IPS-18a (cell line): ENCODE measurements at regions not wholly inside any gene's neighbourhood (a gene's known extent, or its start where the extent isn't known, plus 50 kb on each side); places are given as distances from the start of the nearest gene placed in this dataset.
"Not testable (repeated sequence)": the region's sequence is repeated elsewhere in the genome, so short reads cannot be mapped to it uniquely, and the experiment has no call there.

Experiments used
- H3K27ac ChIP-seq: one replicate; pipeline ENCODE4 v1.5.1; 2013; ENCODE audit warnings: low read length
- H3K27me3 ChIP-seq: one replicate; pipeline ENCODE4 v1.6.1; 2013; ENCODE audit warnings: mild to moderate bottlenecking, low read length; ENCODE audit not compliant: control insufficient read depth, insufficient read depth
- H3K36me3 ChIP-seq: one replicate; pipeline ENCODE4 v1.6.1; 2013; ENCODE audit warnings: low read depth, low read length; ENCODE audit not compliant: control insufficient read depth
- H3K4me1 ChIP-seq: one replicate; pipeline ENCODE4 v1.6.1; 2013; ENCODE audit warnings: low read depth, low read length; ENCODE audit not compliant: control insufficient read depth
- H3K4me3 ChIP-seq: one replicate; pipeline ENCODE4 v1.5.1; 2013; ENCODE audit warnings: low read length
- H3K9ac ChIP-seq: one replicate; pipeline ENCODE4 v1.6.1; 2013; ENCODE audit warnings: mild to moderate bottlenecking, low read length, moderate library complexity
- H3K9me3 ChIP-seq: one replicate; pipeline ENCODE4 v1.6.1; 2013; ENCODE audit warnings: low read depth, low read length; ENCODE audit not compliant: control insufficient read depth

DNA sequence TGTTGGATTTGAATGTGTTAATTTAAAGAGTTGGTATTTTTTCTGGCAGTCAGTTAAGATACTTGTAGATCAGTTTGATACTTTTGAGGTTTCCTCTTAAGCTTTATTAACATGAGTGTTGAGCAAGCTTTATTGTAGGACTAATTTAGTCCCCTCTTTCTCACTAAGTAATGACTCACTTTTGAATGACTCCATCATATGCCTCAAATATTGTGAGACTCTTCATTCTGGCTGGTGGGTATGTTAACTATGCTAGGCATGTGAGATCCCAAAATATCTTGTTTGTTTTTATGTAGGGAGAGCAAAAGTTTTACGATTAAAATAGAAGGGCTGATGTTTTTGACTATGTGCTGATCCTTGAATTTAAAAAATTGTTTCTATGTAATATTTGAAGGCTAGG is 355.7 kb downstream of the IZUMO3 start:
- H3K9me3 ChIP-seq: peaks cover 2% of the 10 kb centered on the region
- no peaks in the 10 kb centered on the region for H3K4me1 ChIP-seq
- no peak overlapping the region for H3K27ac ChIP-seq
- H3K27me3 ChIP-seq: no peaks in the 10 kb centered on the region
- no peak overlapping the region for H3K4me3 ChIP-seq
- no peak overlapping the region for H3K9ac ChIP-seq
- H3K36me3 ChIP-seq: no peaks in the 10 kb centered on the region

DNA sequence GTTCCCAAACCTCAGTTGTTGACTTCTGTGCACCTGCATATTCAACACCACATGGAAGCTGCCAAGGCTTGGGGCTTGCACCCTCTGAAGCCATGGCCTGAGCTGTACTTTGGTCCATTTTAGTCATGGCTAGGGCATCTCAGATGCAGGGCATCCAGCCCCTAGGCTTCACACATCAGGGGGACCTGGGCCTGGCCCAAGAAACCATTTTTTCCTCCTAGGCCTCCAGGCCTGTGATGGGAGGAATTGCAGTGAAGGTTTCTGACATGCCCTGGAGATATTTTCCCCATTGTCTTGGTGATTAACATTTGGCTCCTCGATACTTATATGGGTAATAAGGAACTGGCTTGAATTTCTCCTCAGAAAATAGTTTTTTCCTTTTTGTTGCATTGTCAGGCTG is 354.5 kb upstream of the ELAVL2 start:
- not testable (repeated sequence) for H3K27ac ChIP-seq, H3K4me1 ChIP-seq, H3K9ac ChIP-seq, H3K4me3 ChIP-seq, H3K36me3 ChIP-seq, H3K27me3 ChIP-seq
- H3K9me3 ChIP-seq: peaks cover 22% of the 10 kb centered on the region

DNA sequence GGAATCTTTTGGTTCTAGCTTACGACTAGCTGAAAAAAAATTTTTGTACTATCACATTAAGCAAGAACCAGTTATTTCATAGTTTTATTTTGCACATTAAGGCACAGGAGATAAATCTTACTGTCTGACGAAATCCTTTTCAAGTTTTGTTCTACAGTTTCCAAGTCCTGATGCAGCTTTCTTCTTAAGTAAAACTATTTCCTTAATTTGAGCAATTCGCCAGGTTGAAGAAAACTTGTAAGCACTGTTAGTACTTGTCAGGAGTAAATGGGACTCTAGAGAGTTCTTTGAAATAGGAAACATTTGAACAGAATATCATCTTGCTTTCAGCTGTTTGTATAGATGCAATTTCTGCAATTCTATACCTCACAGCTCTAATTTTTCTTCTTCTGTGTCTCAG is 318.8 kb upstream of the ELAVL2 start:
- H3K27me3 ChIP-seq: no peaks in the 10 kb centered on the region
- H3K4me1 ChIP-seq: no peaks in the 10 kb centered on the region
- H3K27ac ChIP-seq: no peak overlapping the region
- no peaks in the 10 kb centered on the region for H3K36me3 ChIP-seq
- H3K4me3 ChIP-seq: no peak overlapping the region
- H3K9me3 ChIP-seq: no peaks in the 10 kb centered on the region
- H3K9ac ChIP-seq: no peak overlapping the region

DNA sequence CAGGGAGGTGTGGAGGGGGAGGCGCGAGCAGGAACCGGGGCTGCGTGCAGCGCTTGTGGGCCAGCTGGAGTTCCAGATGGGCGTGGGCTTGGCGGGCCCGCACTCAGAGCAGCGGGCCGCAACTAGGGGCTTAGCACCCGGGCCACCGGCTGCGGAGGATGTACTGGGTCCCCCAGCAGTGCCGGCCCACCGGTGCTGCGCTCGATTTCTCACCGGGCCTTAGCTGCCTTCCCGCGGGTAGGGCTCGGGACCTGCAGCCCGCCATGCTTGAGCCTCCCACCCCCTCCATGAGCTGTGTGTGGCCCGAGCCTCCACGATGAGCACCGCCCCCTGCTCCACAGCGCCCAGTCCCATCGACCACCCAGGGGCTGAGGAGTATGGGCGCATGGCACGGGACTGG is 309.0 kb upstream of the ELAVL2 start:
- not testable (repeated sequence) for H3K4me3 ChIP-seq, H3K4me1 ChIP-seq, H3K36me3 ChIP-seq, H3K27me3 ChIP-seq, H3K9me3 ChIP-seq, H3K27ac ChIP-seq, H3K9ac ChIP-seq

DNA sequence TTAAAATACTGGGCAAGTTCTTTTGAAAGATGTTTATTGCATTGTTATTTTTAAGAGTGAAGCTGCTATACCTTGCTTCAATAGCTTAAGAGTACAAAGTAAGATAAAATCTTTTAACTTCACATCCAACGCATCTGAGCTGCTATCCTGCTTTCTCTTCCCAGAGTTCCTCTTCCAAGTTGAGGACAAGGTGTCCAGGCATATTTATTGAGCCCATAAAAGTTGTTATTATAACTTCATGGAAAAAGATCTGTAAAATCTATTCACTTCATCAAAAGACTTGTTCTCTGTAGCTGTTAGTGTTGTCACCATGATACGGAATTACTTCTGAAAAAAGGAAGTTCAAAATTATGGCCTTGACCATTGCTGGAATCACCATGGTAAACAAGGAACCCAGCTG is 306.2 kb upstream of the ELAVL2 start:
- Histone ChIP-seq H3K9ac (no peak overlapping the region), H3K9me3 (no peaks in the 10 kb centered on the region), H3K27me3 (no peaks in the 10 kb centered on the region), H3K36me3 (no peaks in the 10 kb centered on the region), H3K27ac (no peak overlapping the region), H3K4me3 (no peak overlapping the region), H3K4me1 (no peaks in the 10 kb centered on the region)

DNA sequence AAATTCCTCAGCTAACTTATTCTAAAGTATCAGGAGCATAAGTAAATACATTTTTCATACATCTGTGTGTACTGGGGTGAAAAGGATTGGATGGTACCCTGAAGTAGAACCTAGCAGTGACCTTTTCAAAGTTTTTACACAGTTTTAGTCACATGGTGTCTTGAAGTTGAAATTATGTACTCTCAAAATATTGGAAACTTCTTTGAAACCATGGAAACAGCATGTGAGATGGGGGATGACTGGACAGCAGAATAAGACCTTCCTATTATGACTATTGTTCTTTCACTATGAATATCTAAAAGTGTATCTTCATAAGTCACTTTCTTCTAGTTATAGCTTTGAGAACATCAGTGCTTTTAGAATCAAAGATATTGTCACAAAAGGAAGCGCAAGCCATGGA is 301.5 kb upstream of the ELAVL2 start:
- H3K9me3 ChIP-seq: no peaks in the 10 kb centered on the region
- H3K4me3 ChIP-seq: no peak overlapping the region

DNA sequence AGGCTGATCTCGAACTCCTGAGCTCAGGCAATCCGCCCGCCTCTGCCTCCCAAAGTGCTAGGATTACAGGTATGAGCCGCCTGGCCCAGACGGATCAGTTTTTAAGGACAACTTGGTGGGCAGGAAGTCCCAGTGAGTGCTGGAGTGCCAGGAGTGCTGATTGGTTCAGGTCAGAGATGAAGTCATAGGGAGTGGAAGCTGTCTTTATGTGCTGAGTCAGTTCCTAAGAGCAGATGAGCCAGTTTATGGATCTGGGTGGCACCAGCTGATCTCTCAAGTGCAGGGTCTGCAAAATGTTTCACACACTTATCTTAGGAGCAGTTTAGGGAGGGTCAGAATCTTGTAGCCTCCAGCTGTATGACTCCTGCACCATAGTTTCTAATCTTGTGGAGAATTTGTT is 292.1 kb upstream of the ELAVL2 start:
- Histone ChIP-seq H3K27me3 (no peaks in the 10 kb centered on the region), H3K9ac (no peak overlapping the region), H3K36me3 (no peaks in the 10 kb centered on the region), H3K27ac (no peak overlapping the region), H3K9me3 (no peaks in the 10 kb centered on the region), H3K4me3 (no peak overlapping the region), H3K4me1 (no peaks in the 10 kb centered on the region)

More for the DNA sequence above, 301.5 kb upstream of the ELAVL2 start:
- no peak overlapping the region for H3K9ac ChIP-seq
- no peak overlapping the region for H3K27ac ChIP-seq
- no peaks in the 10 kb centered on the region for H3K36me3 ChIP-seq
- no peaks in the 10 kb centered on the region for H3K27me3 ChIP-seq
- H3K4me1 ChIP-seq: no peaks in the 10 kb centered on the region

DNA sequence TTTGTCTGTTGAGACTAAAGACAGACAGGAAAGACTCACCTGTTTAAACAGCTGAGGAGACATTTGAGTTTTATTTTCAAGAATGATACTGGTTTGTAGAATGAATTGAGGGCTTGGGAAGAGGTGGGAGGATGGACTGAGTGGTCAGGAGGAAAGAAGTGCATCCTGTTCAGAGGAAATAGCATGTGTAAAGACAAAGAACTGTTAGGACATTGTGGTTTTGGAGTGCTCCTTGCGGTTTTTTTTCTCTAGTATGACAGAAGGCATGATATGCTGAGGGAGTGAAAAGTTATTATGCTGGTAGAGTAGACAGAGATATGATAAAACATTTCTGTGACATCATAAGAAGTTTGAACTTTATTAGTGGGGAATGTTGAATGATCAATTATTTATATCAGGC is 270.7 kb upstream of the ELAVL2 start:
- Histone ChIP-seq H3K4me1 (no peaks in the 10 kb centered on the region), H3K9me3 (no peaks in the 10 kb centered on the region)

DNA sequence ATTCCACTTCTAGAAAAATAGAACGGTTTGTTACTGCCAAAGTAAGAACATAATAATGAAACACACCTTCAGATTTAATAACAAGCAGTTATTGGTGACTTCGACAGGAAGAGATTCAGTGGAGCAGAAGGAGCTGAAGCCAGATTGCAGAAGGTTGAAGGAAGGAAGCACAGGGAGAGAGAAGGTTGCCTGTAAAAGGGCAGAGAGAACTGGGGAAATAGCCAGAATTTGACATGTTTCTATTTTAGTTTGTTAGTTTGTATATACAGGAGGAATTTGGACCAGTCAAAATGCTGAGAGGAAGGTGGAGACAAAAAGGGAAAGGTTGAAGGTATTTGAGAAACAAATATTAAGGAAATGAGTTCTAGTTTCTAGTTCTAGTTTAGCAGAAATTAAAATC is 269.2 kb upstream of the ELAVL2 start:
- no peak overlapping the region for H3K27ac ChIP-seq
- H3K36me3 ChIP-seq: no peaks in the 10 kb centered on the region
- H3K4me3 ChIP-seq: no peak overlapping the region
- H3K4me1 ChIP-seq: no peaks in the 10 kb centered on the region
- H3K27me3 ChIP-seq: no peaks in the 10 kb centered on the region
- no peaks in the 10 kb centered on the region for H3K9me3 ChIP-seq
- H3K9ac ChIP-seq: no peak overlapping the region

More for the DNA sequence above, 270.7 kb upstream of the ELAVL2 start:
- Histone ChIP-seq H3K36me3 (no peaks in the 10 kb centered on the region), H3K9ac (no peak overlapping the region), H3K27ac (no peak overlapping the region), H3K4me3 (no peak overlapping the region), H3K27me3 (no peaks in the 10 kb centered on the region)

DNA sequence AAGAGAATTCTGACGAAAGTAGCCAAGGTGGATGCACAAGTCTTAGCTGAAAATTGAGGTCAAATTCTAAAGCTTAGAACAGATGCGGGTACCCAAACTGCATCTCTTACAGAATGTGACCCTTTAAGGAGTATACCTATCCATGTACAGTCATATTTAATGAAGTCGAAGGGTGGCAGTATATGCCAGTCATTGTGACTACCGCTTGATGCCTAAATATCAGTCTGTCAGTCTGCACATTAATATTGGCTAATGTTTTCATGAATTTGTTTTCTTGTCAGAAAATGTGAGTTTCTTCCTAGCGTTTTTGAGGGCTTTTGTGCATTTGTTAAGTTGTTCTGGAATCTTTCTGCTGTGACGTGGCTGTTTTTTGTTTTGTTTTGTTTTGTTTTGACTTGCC is 264.5 kb upstream of the ELAVL2 start:
- Histone ChIP-seq H3K9me3 (peaks cover 2% of the 10 kb centered on the region), H3K9ac (no peak overlapping the region), H3K27me3 (no peaks in the 10 kb centered on the region), H3K27ac (no peak overlapping the region), H3K4me3 (no peak overlapping the region), H3K4me1 (no peaks in the 10 kb centered on the region), H3K36me3 (no peaks in the 10 kb centered on the region)

DNA sequence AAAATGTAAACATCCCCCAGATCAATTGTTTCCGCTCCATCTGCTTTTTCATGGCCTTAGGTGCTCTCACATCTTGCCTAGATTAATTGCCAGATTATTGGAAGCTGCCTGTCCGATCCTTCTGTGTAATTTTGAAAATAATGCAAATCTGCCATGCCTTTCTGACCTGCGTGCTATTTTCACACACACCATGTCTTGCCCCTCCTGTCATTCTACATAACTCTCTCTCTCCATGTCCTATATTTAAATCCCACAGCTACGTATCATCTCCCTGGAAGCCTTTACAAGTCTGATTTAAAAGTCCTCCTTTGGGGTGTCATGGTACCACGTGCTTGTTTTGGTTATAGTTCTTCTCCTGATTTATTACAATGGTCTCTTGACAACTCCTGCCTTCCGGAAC is 247.6 kb upstream of the ELAVL2 start:
- no peak overlapping the region for H3K27ac ChIP-seq
- H3K4me1 ChIP-seq: peaks cover 8% of the 10 kb centered on the region
- no peak overlapping the region for H3K9ac ChIP-seq
- H3K9me3 ChIP-seq: no peaks in the 10 kb centered on the region
- H3K36me3 ChIP-seq: no peaks in the 10 kb centered on the region
- H3K27me3 ChIP-seq: no peaks in the 10 kb centered on the region
- H3K4me3 ChIP-seq: no peak overlapping the region

DNA sequence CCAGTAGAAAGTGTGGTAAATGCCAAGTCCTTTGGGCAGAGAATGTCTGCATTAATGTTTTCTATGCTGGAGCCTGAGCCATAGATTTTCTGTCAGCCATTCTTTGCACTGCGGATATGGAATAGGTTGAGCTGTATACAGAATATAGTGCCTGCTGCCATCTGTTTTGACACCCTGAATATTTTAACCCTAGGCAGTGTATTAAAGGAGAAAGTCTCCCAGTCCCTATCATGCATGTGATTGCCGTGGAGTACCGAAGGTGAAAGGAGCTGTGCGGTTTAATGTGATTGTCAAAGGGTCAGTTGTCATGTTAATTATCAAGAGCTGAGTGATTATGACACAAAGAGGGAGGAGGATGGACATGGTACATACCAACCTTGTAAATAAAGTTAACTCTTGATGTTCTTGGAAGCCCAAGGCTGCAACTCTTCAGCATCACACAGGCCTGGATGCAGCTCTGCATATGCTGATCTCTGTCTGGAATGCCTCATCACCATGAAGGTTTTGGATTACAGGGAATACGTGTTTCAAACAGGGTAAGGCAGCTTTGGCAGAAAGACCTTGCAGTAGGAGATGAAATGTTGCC is 247.1 kb upstream of the ELAVL2 start:
- H3K36me3 ChIP-seq: no peaks in the 10 kb centered on the region
- no peaks in the 10 kb centered on the region for H3K27me3 ChIP-seq

More for the DNA sequence above, 247.1 kb upstream of the ELAVL2 start:
- no peak overlapping the region for H3K9ac ChIP-seq
- H3K27ac ChIP-seq: no peak overlapping the region
- H3K4me3 ChIP-seq: no peak overlapping the region
- no peaks in the 10 kb centered on the region for H3K9me3 ChIP-seq
- H3K4me1 ChIP-seq: peaks cover 8% of the 10 kb centered on the region
